HTR-8/SVneo (cell line): ENCODE measurements at regions not wholly inside any gene's neighbourhood (a gene's known extent, or its start where the extent isn't known, plus 50 kb on each side); places are given as distances from the start of the nearest gene placed in this dataset.

Experiments used
- DNase-seq: peaks from one replicate; pipeline ENCODE4 v3.0.0; 2011; ENCODE audit warnings: low spot score, mixed read lengths; ENCODE audit not compliant: insufficient read length
- FAIRE-seq: peaks from 2 replicates; lab custom pipeline; 2011; peaks lifted over from hg19 to GRCh38; lab: Jason Lieb, UNC

DNA sequence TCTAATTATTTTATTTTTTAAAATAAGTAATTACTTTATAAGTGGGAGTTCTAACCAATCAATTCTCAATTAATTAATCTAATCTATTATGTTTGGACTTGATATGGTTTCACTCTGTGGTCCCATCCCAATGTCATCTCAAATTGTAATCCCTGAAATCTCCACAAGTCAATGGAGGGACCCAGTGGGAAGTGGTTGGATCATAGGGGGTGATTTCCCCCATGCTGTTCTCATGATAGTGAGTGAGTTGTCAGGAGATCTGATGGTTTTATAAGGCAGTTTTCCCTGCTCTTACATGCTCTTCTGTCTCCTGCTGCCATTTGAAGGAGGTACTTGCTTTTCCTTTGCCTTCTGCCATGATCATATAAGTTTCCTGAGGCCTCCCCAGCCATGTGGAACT, 836.1 kb downstream of the GALC start:
- no peak for FAIRE-seq

DNA sequence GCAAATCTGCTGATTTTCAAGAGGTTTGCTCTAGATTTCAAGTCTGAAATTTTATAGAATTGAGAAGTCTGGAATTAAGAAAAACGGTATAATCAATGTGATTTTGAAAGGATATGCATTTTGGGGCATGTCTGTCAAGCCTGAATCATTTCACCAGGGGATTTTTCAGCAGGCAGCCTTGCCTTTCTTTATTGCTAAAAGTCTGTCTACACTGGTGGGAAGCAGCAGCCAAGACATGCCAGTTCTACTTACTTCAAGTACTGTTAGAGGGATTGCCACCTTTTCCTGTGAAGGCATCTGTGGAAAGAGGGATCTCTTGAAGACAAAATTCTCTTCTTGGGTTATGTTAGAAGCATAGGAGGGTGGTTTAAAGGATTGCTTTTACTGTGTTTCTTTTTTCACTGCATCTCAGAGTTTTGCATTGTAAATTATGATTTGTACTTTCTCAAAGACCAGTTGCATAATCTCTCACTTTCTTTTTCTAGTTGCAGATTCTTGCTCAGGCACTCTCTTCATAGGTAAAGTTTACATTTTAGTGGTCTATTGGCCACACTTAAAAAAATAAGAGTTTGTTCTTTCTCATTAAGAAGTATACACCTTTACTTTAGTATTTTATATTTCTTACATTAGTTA, 837.0 kb downstream of the GALC start:
- FAIRE-seq (no peak), DNase-seq (no peak)

More for the DNA sequence above, 836.1 kb downstream of the GALC start:
- DNase-seq: no peak

DNA sequence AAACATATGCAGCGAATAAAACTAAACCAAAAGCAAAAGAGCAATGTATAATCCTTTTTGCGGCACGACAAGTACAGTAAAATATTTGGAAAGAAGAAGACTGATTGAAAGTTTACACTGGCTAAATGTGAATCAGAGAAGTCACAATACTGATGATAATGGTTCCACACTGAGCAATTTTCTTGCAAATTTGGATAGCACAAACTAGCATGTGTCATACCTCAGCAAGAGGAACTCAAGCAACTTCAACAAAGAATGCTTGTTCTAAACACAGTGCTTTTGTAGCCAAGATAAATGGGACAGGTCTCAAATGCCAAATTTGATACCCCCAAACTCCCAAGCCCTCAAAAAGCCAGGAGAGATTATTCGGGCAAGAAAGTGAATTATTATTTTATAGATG, 839.1 kb downstream of the GALC start:
- FAIRE-seq (no peak), DNase-seq (no peak)

DNA sequence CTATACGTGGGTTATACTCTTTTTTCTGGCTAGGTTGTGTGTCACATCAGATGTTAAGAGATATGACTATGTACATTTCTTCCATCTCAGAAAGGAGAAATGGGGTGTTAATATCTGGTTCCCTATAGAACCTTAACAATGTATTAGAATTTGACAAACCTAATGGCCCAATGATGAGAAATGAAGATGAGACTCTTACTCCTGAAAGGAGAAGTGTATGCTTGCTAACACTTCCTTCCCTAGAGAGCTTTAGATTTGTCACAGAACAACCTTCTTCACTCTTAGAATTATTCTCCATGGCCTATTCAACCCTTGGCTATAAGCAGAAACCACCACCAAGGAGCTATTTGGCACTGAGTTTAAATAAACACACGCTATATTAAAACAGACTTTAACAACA, 839.6 kb downstream of the GALC start:
- no peak for FAIRE-seq
- DNase-seq: no peak

DNA sequence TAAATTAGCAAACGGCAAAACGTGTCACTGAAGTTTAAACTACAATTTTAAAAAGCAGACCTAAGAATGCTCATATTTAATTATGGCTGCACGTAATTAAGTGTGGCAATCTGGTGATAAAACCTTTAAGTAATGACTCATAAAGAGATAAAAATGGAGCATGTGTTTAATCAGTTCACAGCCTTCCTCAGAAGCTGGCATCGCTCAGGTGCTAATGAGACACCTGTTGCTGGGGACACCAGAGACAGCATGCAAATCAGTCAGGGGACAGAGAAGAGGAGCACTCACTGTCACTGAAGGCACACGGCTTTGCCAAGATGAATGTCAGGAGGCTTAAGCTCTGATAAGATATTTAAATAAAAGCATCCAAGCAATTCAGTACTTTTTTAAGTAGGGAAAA, 840.3 kb downstream of the GALC start:
- DNase-seq (no peak), FAIRE-seq (no peak)

DNA sequence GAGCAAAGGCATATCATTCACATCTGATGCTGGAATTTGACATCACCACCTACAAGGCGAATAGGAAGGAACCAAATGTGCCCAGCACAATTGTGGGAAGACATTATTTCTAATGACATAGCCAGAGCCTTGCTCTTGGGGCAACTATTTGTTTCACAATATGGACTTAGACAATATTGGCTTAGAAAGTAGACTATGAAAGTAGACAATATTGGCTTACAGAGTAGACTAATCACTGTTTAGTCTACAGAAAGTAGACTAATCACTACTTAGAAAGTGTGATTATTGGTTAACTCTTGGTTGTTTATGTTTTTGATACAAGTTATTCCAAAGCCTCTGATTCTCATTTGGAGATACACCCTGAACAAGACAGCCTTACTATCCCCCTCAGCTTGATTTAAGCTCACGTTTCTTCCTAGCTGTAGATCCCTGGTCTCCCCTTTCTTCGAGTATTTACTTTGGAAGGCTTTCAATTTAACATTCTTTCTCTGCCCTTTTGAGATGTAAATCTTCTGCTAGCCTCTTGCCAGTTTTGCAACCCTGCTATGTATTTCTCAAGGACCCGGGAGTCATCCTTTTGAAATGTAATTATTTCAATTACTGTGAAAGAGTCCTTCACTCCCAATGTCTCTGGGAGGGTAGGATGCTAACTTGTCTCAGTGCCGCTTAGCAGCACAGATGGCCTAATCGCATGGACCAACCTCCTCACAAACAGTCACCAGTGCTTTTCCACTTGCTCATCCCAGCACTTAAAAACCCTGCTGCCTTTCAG, 843.2 kb downstream of the GALC start:
- no peak for FAIRE-seq
- DNase-seq: no peak

DNA sequence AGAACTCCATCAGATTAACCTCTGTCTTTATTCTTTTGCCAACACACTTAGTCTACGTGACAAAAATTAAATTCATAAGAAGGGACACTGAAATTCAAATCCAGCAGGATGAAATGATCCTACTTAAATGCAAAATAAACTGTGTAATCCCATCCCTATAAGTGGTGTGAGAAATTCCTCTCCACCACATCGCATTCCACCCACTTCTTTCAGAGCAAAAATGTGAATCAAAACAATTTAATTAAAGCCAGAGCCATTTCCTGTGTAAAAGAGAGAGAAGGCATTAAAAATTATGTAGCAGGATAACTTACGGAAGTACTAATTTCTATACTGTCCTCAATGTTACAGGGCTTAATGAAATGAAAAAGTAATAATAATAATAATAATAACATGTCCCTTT, 844.3 kb downstream of the GALC start:
- DNase-seq: no peak
- no peak for FAIRE-seq

DNA sequence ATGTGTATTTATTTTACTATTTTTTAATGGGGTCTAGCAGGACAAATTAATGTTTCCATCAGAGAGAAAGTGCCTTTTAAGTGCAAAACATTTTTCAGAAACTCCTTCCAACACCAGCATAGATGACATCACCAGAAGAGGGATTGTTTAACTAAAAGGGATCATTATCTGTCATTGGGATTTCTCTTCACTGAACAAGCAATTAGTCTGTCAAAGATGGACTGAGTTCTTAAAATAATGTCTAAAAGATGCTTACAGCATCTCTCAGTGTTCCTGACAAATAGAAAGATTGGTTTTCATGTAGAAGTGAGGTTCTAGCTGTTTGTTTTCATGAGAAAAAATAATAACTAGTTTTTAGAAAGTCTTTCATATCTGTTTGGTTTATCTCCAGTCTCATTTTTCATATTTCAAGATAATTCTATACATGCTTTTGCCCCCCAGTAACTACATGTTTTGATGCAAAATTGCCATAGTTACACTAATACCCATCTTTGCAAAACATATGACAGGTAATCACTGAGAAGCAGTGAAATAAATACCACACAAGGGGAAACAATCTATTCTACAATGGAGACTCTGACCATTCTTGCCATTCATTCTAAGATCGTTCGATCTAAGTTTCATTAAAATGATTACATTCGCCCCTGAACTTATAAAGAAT, 850.3 kb downstream of the GALC start:
- DNase-seq (no peak), FAIRE-seq (no peak)

DNA sequence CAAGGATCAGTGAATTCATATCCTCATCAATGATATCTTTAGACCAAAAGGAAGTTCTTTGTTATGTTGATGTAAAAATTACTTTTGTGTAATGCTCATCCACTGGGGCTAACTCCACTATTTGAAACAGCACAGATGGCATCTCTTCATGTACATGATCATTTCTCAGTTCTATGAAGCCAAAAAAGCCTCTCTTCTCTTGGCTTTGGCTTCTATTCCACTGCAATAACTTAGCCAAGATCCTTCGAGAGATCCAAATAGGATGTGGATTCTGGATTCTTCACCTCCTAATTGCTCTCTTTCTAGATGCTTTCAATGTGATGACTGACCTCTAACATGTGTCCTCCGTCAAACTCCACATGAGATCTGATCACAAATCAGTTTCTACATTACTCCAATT, 851.2 kb downstream of the GALC start:
- FAIRE-seq (no peak), DNase-seq (no peak)

DNA sequence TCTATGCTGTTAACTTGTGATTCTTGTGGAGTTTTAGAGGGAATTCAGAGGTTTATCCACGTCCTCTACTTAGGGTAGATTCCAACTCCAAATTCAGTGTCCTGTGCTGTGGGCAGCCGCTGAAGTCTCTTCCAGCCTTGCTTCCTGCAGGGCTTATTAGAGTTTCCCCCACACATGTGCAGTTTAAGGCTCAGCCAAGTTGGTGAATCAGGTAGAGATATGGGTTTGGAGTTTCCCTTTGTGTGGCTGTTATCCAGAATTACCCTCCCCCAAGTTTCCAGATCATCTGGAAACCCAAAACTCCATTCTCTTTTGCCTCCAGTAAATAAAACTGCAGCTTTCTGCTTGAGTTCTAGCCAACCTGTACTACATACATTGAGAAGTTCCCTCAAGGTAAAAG, 853.7 kb downstream of the GALC start:
- no peak for DNase-seq
- FAIRE-seq: no peak

DNA sequence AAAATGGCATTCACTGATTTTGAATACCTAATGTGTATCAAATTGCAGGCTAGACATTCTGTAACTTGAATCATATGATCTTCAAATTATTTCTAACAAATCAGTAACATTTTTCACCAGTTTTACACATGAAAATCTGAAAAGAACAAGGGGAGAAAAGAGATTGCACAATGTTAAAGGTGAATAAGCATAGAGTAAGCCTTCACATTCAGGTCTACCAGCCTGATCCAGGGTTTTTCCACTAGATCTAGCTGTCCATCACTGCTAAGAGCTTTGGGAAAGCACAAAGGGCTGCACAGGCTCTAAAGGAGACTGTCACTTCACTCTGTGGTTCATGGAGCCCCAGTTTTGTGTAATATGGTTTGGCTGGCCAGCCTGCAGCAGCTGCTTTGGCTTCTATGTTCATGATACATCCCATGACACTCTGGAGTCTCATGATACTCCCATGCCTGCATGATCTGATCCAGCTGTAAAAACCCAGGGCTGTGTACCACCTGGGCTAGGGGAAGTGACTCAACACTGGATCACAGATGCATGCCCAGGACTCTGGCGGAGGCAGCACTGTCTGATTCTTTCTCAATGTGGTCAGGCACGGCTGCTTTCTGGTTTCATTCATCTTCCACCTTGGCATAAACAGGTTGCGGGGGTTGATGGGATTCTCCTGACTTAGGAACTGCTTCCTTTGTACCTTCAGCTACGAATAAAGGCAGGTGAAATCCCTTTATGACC, 859.7 kb downstream of the GALC start:
- DNase-seq (no peak), FAIRE-seq (no peak)

DNA sequence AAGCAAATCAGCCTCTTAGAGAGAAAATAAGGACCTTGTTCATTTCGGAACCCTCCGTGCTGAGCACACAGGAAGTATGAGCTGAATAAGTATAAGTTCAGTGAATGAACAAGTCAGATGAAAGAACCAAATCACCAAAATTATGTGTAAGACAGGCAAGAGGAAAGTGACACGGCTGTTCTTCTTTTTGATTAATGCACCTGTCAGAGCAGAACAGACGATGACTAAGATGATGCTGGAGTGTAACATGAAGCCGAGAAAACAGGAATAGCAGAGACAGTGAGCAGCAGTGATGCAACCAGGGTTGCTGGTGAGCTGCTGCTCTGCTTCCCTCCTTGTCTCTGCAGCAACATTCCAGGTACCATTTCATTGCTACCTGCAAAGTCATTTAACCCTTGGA, 861.1 kb downstream of the GALC start:
- DNase-seq (peak; percentile 7), FAIRE-seq (no peak)

DNA sequence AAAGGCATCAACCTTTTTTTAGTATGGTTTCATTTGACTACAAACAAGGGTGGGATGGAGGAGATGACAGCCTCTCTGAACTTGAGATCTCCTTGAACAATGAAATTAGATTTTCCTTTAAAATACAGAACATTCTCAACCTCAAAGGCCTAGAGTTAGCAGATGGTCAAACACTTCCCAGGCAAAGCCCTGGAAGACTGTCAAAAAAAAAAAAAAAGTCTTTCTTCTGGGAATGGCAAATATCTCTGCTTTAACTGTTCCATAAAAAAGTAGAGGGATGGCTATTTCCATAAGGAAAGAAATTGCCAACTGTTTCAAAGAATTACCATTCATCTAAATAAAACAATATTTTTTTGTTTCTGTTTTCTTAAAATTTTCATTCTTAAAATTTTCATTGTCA, 870.8 kb downstream of the GALC start:
- no peak for DNase-seq
- FAIRE-seq: no peak

DNA sequence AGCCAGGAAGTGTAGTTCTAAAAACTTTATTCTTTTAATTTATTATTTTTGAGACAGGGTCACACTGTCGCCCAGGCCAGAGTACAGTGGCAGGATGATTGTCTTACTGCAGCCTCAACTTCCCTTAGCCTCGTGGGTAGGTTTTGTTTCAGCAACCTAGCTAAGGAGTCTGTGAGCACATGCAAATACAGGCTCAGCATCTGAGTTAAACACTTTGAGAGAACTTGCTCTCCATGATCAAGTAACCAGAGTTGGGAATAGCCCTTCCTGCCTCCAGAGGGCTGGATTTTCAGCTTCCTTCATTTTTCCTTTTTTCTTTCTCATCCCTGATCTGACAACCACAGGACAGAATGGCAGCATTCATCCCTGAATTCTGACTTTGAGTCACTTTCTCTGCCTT, 871.3 kb downstream of the GALC start:
- FAIRE-seq: no peak

DNA sequence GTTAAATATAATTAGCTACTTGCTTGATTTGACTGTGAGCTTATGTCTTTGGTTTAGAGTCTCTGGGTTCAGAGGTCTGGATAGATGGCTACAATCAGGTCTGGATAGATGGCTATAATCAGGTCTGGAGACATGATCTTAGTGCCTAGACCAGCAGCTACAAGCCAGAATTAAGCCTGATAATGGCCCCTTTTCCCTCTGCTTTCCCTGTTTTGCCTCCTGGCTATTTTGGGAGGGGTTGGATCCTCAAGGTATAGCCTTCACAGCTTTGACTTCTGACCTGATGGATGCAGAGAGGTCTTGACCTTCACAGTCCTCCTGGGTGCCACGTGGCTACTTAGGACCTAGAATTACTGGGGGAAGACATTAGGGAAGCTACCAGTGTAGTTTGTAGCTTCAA, 877.7 kb downstream of the GALC start:
- no peak for FAIRE-seq

More for the DNA sequence above, 871.3 kb downstream of the GALC start:
- DNase-seq: no peak

DNA sequence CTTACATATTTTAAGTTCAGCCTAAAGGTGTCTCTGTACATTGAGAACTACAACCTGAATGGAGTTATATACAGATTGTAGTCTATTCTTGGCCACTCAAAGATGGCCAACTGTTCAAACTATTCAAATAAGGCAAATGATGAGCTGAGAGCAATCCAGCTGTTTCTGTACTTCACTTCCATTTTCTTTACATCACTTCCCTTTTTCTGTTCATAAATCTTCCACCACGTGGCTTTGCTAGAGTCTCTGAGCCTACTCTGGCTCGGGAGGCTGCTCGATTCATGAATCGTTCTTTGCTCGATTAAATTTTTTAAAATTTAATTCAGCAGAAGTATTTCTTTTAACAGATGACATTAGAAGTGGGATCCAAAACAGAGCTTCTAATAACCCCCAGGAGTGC, 879.7 kb downstream of the GALC start:
- DNase-seq (no peak), FAIRE-seq (no peak)

More for the DNA sequence above, 877.7 kb downstream of the GALC start:
- DNase-seq: no peak

DNA sequence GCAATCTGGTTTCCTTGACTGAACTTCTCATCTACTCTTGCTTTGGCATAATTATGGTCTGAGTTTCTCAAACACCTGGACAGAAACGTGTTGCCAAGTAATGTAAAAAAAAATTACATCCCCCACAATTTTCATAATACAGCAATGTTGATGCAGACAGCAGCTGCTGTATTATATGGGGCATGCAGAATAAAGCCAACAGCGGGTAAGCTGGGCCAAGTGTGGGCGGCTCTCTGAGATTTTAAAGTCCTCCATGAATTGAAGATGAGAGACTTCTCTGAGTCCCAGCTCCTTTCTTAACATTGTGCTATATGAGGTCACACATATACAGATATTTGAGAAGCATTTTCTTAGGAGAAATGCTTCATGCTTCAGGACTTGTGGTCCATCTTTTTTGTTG, 881.2 kb downstream of the GALC start:
- no peak for DNase-seq
- no peak for FAIRE-seq

DNA sequence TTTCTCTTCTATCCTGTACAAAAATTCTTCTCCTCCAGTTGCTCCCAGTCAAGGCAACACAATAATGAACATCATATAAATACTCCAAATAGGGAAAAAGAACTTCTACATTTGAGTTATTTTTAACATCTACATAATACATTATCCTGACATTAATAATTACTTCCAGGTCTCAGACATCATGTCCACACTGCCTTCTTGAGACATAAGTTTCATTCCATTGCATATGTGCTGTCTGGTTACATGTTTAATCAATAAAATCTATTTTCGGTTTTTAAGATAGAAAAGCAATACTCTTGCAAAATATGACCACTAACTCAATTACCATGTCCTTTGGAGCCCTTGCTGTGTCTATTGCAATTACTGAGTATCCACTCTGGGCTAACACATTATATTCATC, 881.9 kb downstream of the GALC start:
- no peak for FAIRE-seq
- no peak for DNase-seq

DNA sequence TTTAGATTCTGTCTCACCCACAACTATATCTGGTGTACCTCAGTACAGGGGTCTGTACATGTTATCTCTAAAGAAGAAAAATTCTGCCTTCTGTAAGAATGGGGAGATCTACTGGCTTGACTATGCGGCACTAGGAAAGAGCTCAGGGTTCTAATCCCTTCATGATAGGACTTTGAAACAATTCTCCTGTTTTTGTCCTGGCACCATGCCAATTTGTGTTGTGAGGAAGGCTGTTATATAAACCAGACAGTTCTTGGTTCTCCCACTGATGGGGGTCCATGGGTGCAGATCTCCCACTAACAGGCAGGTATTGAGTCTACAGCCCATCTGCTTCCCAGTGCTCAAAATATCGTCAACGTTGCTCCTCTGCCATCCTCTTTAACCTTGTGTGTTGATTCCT, 883.7 kb downstream of the GALC start:
- DNase-seq: no peak
- no peak for FAIRE-seq

DNA sequence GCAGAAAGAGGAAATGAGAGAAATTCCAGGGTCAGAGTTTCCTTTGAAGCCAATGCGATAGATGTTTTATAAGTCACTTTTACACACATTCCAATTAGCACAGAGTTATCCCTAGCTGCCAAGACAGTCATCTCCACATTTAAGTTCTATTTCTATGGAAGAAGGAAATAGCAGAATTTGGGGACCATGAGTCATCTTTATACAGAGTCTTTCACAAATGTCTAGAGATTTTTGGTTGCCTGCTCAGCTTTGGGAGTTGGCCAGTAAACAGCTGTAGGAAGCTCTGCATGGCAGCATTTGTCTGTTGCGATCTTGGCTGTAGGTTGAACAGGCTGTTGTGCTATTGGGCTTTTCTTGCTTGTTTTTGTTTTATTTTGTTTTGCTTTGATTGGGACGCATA, 884.3 kb downstream of the GALC start:
- FAIRE-seq: no peak
- DNase-seq: no peak

DNA sequence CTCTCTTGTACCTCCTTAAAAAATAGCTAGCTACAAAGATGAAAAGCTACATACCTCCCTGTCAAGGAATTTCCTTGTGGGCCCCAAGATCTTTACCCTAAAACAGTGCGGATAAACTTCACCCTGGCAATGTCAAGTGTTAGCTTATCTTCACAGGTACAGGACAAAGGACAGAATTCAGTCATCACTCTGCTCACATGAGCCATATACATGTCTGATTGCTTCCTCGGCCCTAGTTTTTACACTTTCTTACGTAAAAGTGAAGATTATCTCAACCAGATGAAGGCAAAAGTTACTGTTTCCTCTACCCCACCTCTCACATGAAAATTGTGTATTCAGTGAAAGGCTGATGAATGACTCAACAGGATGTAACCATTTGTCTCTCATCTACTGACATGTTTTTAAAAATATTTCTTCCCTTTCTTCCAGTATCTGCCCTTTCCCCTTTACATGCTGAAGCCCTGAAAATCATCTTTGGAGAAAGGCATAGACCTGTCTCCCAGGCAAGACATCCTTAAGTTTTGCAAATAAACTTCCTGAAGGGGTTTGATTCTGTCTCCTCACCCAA, 890.1 kb downstream of the GALC start:
- FAIRE-seq (no peak), DNase-seq (no peak)
